ENCODE measurements at regions not wholly inside any gene's neighbourhood (a gene's known extent, or its start where the extent isn't known, plus 50 kb on each side); places are given as distances from the start of the nearest gene placed in this dataset.

DNA sequence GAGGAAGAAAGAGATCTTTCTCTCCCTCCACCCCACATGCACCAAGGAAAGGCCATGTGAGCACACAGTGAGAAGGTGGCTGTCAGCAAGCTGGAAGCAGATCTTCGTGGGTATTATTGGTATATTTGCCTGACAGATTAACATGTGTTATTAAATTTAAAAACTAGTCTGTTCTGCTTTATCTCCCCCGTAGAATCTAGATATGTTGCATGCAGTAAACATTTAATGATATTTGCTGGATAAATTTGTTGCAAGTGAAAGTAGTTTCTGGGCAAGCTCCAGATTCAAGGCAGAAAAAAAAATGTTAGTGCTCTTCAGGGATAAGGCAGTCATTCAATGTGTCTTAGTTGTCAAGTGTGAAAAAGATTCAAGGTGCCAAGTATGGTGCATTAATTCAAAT, 215.0 kb upstream of the TAS2R1 start:
- Histone ChIP-seq H3K9ac (replicated peaks in 1 of 4; ENCODE audit: extremely low read depth in 1 of 4, low read depth in 3 of 4, low read length in 3 of 4) (no peak overlapping the region), H4K20me1 (replicated peaks in 1 of 2; ENCODE audit: control insufficient read depth in 1 of 2, insufficient read depth in 2 of 2, low read length in 2 of 2) (no peaks in the 10 kb centered on the region), H3K4ac (replicated peaks; ENCODE audit: insufficient read length, low read depth, low read length) (no peak overlapping the region), H3K27ac (ENCODE audit: low read depth, low read length) (no peak overlapping the region), H4K91ac (replicated peaks; ENCODE audit: insufficient read length, low read length) (no peak overlapping the region), H2BK12ac (ENCODE audit: low read depth, low read length) (no peak overlapping the region), H3K4me3 (ENCODE audit: extremely low read depth in 1 of 4, insufficient read depth in 2 of 4, low read depth in 3 of 4, low read length in 4 of 4) (no peak overlapping the region), H3K4me2 (ENCODE audit: insufficient read depth in 1 of 2, low read depth in 2 of 2, low read length in 2 of 2) (no peak overlapping the region), H3K9me3 (ENCODE audit: insufficient read depth in 2 of 2, low read depth in 1 of 2, low read length in 1 of 2) (peaks cover 0 to 8% of the 10 kb centered on the region in 2 experiments; a peak in 2 of 4 replicates), H3K36me3 (ENCODE audit: control insufficient read depth in 2 of 4, insufficient read depth in 4 of 4, low read length in 3 of 4) (peaks cover 0 to 4% (median 0%) of the 10 kb centered on the region in 4 experiments; a peak in 1 of 8 replicates), H2AFZ (ENCODE audit: low read length) (no peak overlapping the region), H2AK5ac (ENCODE audit: low read depth, low read length) (no peak overlapping the region), H3K4me1 (replicated peaks in 1 of 4; ENCODE audit: control insufficient read depth in 3 of 4, insufficient read depth in 4 of 4, low read length in 3 of 4) (no peaks in the 10 kb centered on the region), H3K79me2 (ENCODE audit: control insufficient read depth in 1 of 2, insufficient read depth in 2 of 2, low read length in 2 of 2) (no peaks in the 10 kb centered on the region), H3K27me3 (replicated peaks in 1 of 4; ENCODE audit: control insufficient read depth in 3 of 4, extremely low read depth in 1 of 4, insufficient read depth in 3 of 4, low read length in 3 of 4) (no peaks in the 10 kb centered on the region), H2BK5ac (ENCODE audit: low read depth, low read length) (no peak overlapping the region), H3K23ac (ENCODE audit: insufficient read length) (no peak overlapping the region), H2BK20ac (ENCODE audit: low read length) (no peak overlapping the region), H3K79me1 (ENCODE audit: low read depth, low read length) (no peaks in the 10 kb centered on the region), H3K23me2 (ENCODE audit: low read depth, low read length) (no peaks in the 10 kb centered on the region), H4K8ac (ENCODE audit: extremely low read depth, insufficient read depth, low read length) (no peak overlapping the region), H3K14ac (ENCODE audit: insufficient read length) (no peak overlapping the region), H2BK15ac (ENCODE audit: low read length) (no peak overlapping the region), H3K56ac (replicated peaks; ENCODE audit: insufficient read length, low read depth, low read length) (no peak overlapping the region), H2BK120ac (replicated peaks; ENCODE audit: low read depth, low read length) (no peak overlapping the region), H3K18ac (ENCODE audit: extremely low read depth, low read length) (no peak overlapping the region), H4K5ac (ENCODE audit: insufficient read length, low read depth, low read length) (no peak overlapping the region)
- WGBS, 2 experiments (ENCODE audit: extremely low coverage in 1 of 2, insufficient coverage in 1 of 2, insufficient read length in 1 of 2, insufficient replicate concordance in 2 of 2, low coverage in 1 of 2, low lambda C conversion rate in 2 of 2, missing lambda C conversion rate in 1 of 2), result 85% methylated on average over 2 of the region's 2 CpGs; no CpG with 5 or more reads in 1 of the 2 experiments
- DNase-seq (ENCODE audit: low read depth in 1 of 2, low spot score in 2 of 2) (no peak), FAIRE-seq (no peak)
- no peak for TF ChIP-seq NRF1 (IDR thresholded peaks at IDR 0.05; ENCODE audit: low read depth, low read length)
- ChIA-PET CTCF (ENCODE audit: partially characterized antibody) (interaction anchor here (0.6 kb wide), 1 partner anchor 301 kb away, joined by 4 read pairs; no protein-coding TSS in a partner anchor), POLR2A (ENCODE audit: partially characterized antibody) (no interaction called here)
